ENCODE measurements at regions not wholly inside any gene's neighbourhood (a gene's known extent, or its start where the extent isn't known, plus 50 kb on each side); places are given as distances from the start of the nearest gene placed in this dataset.
"Not testable (repeated sequence)": the region's sequence is repeated elsewhere in the genome, so short reads cannot be mapped to it uniquely, and the experiment has no call there.

DNA sequence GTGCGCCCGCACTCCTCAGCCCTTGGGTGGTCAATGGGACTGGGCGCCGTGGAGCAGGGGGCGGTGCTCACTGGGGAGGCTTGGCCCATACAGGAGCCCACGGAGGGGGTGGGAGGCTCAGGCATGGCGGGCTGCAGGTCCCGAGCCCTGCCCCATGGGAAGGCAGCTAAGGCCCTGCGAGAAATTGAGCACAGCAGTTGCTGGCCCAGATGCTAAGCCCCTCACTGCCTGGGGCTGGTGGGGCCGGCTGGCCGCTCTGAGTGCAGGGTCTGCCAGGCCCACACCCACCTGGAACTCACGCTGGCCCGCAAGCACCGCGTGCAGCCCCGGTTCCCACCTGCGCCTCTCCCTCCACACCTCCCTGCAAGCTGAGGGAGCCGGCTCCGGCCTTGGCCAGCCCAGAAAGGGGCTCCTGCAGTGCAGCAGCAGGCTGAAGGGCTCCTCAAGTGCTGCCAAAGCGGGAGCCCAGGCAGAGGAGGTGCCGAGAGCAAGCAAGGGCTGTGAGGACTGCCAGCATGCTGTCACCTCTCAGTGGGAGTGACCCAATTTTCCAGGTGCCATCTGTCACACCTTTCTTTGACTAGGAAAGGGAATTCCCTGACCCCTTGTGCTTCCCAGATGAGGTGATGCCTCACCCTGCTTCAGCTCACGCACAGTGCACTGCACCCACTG lies 642.3 kb upstream of the SYNCRIP start:
- DNase-seq (ENCODE audit: extremely low read depth in 1 of 2, low read depth in 1 of 2): not testable (repeated sequence)

DNA sequence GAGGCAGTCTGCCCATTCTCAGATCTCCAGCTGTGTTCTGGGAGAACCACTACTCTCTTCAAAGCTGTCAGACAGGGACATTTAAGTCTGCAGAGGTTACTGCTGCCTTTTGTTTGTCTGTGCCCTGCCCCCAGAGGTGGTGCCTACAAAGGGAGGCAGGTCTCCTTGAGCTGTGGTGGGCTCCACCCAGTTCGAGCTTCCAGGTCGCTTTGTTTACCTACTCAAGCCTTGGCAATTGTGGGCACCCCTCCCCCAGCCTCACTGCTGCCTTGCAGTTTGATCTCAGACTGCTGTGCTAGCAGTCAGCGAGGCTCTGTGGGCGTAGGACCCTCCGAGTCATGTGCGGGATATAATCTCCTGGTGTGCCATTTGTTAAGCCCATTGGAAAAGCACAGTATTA lies 640.9 kb upstream of the SYNCRIP start:
- not testable (repeated sequence) for DNase-seq (ENCODE audit: extremely low read depth in 1 of 2, low read depth in 1 of 2)

- no peak for DNase-seq (ENCODE audit: extremely low read depth in 1 of 2, low read depth in 1 of 2)
These were observed 633.4 kb upstream of the SYNCRIP start for GRCh38 chr6:86276056-86276455.

- no peak for DNase-seq (ENCODE audit: extremely low read depth in 1 of 2, low read depth in 1 of 2)
These were observed 631.2 kb upstream of the SYNCRIP start for GRCh38 chr6:86273936-86274335.

- DNase-seq (ENCODE audit: extremely low read depth in 1 of 2, low read depth in 1 of 2): no peak
These were observed 614.0 kb upstream of the SYNCRIP start for GRCh38 chr6:86256615-86257187.

DNA sequence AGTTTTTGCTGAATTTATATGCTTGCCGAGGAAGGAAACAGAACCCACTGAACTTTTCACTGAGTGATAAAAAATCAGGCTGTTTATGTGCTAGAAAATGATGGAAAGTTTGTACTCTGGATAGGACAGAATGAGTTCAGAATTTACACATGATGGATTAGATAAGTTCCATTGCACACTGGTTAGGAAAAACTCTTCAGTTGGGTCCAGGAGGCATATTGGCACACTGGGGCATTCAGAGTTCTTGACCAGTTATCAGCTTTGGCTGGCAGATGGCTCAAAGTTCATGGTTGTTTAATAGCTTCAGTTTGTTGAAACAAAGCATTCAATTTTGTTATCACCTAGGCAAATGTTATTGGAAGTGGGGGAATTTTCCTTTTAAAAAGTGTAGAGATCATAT lies 613.3 kb upstream of the SYNCRIP start:
- DNase-seq (ENCODE audit: extremely low read depth in 1 of 2, low read depth in 1 of 2): no peak

DNA sequence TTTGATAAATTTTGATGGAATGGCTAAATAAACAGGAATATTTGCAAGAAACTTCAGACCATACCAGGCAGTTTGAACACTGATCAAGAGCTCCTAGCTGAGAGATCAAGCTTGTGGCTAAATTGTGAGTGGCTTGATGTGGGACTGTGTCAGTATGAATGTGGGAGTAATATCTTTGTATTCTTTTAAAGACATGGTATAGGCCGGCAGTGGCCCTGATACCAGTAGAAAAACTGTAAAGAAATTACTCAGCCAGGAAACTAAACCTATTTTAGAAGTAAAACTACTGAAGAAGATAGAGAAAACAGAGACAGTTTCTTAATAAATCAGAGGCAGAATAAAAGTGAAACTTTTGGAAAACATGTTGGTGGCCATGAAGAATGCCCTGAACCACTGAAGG lies 608.4 kb upstream of the SYNCRIP start:
- DNase-seq (ENCODE audit: extremely low read depth in 1 of 2, low read depth in 1 of 2): no peak

DNA sequence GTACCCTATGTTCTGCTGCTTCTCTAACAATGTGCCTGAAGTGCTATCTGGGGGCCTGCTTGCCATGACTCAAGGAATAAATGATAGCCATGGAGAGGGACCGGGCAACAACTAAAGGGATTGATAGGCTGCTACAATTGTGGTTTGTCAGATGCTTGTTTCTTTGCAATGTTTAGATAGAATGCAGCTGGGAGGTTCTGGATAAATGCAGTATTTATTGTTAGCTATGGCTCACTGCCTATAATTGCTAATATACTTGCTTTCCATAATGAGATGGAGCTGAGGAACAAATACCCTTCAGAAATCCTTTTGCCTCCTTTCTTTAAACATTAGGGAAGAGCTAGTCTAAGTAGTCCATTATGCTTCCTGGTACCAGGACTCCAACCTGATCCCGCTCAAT lies 575.2 kb upstream of the SYNCRIP start:
- DNase-seq (ENCODE audit: extremely low read depth in 1 of 2, low read depth in 1 of 2): no peak

- DNase-seq (ENCODE audit: extremely low read depth in 1 of 2, low read depth in 1 of 2): no peak
These were observed 572.6 kb upstream of the SYNCRIP start for GRCh38 chr6:86215323-86215722.

- no peak for DNase-seq (ENCODE audit: extremely low read depth in 1 of 2, low read depth in 1 of 2)
These were observed 563.3 kb upstream of the SYNCRIP start for GRCh38 chr6:86205980-86206379.

DNA sequence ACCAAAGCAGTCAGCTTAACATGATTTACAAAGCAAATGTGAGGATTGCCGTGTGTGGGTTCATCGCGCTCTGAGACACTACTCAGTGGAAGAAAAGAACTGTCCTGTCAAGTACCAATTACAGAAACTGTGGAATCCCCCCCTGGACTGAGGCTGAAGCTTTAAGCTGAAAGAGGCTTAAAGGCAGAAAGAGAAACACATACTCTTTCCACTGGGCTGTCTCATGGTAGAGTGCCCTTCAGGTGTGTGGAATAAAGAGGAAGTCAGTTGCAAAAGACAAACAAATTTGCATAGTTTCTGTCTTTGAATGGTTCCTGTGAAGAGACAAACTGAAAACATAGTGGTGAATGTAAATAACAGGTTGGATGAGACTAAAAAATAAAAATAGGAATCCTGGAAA lies 560.4 kb upstream of the SYNCRIP start:
- DNase-seq (ENCODE audit: extremely low read depth in 1 of 2, low read depth in 1 of 2): no peak

GRCh38 chr6:86193821-86194220 lies 551.1 kb upstream of the SYNCRIP start:
- no peak for DNase-seq (ENCODE audit: extremely low read depth in 1 of 2, low read depth in 1 of 2)

- DNase-seq (ENCODE audit: extremely low read depth in 1 of 2, low read depth in 1 of 2): no peak
These were observed 549.4 kb upstream of the SYNCRIP start for GRCh38 chr6:86192123-86192522.

DNA sequence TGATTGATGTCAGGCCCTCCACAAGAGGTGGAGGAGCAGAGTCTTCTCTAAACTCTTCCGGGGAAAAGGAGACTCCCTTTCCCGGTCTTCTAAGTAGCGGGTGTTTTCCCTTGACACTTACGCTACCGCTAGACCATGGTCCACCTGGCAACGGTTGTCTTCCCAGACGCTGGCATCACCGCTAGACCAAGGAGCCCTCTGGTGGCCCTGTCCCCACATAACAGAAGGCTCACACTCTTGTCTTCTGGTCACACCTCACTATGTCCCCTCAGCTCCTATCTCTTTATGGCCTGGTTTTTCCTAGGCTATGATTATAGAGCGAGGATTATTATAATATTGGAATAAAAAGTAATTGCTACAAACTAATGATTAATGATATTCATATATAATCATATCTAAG lies 532.5 kb upstream of the SYNCRIP start:
- DNase-seq (ENCODE audit: extremely low read depth in 1 of 2, low read depth in 1 of 2): not testable (repeated sequence)

DNA sequence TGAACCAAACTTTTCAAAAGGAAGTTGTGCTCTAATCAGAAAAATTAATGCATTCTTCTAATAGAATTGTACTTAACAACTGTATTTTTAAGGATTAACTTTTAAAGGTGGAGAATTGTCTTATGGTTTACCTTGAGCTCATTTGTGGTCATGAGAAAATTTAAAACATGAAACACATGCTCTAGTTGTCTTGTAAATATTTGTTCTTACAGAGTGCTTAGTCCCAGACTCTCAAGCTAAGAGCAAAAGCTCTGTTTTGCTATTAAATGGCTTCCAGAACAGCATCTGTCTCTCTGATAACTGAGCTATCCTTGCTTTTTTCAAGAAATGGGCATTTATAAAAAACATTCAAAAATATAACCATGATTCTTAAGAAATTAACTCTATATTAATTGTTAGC lies 512.2 kb upstream of the SYNCRIP start:
- DNase-seq (ENCODE audit: extremely low read depth in 1 of 2, low read depth in 1 of 2): no peak

DNA sequence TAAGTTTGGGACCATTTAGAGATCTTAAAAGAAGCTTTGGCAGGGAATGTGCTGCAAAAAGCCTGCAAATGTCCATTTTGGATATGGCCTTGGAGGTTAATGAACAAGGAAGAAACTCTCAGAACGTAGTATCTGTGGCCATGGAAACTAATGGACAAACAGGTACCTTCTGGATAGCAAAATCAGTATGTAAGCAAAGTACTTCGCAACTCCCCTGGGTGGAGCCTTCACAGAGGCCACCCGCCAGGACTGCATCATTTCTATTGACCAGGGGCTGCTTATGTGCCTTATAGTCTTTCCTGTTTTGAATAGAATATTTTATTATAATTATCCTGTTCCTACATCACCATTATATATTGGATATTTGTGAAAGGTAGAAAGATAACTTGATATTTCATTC lies 510.8 kb upstream of the SYNCRIP start:
- DNase-seq (ENCODE audit: extremely low read depth in 1 of 2, low read depth in 1 of 2): no peak

- no peak for DNase-seq (ENCODE audit: extremely low read depth in 1 of 2, low read depth in 1 of 2)
These were observed 509.9 kb upstream of the SYNCRIP start for GRCh38 chr6:86152546-86152945.

DNA sequence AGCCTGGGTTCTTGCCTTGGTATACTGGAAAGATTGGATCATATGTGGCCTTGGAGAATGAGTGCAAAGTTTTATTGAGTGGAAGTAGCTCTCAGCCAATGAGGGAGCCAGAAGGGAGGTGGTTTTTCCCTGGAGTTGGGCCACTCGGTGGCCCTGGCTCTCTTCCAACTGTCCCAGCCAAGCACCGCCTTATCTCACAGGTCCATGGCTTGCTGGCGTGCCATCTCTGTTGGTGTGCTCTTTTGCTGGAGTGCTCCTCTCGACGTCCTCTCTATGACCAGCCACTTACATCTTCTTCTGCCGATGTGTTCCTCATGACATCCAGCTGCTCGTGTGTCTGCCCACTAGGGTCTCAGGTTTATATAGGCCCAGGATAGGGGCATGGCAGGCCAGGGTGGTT lies 505.9 kb upstream of the SYNCRIP start:
- DNase-seq (ENCODE audit: extremely low read depth in 1 of 2, low read depth in 1 of 2): no peak

- DNase-seq (ENCODE audit: extremely low read depth in 1 of 2, low read depth in 1 of 2): no peak
These were observed 505.2 kb upstream of the SYNCRIP start for GRCh38 chr6:86147859-86148258.

DNA sequence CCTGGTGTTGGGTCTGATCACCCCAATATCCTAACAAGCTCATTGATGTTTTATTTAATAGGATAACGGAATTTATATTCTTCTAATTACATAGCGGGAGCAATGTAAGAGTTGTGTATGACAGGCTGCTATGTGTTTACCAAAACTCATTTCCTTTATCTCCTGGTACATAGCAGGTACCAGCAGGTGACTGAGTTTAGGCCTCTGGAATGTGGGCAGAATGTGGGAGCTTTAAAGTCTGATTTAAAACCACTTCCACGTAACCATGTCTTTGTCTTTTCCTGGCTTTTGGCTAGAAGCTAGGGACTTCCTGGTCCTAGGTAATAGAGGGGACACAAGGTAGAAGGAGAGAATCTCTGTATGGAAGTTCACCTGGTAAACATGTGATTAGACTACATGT lies 504.6 kb upstream of the SYNCRIP start:
- DNase-seq (ENCODE audit: extremely low read depth in 1 of 2, low read depth in 1 of 2): no peak

DNA sequence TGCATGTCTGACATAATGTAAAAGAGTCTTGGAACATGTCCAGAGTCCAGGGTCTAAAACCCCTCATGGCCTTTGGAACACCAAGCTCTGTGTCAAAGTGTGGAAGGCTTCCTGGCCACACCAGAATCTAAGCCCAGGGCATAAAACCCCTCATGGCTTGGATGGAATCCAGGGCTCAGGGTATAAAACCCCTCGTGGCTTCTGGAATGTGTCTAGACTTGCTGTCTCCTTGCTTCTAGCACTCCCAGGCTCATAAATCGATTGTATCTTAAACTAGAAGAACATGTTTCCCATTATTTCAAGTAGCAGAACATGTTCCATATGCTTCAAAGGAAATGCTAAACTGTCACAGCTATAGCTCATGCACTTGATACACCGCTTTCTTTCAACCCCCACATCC lies 504.1 kb upstream of the SYNCRIP start:
- not testable (repeated sequence) for DNase-seq (ENCODE audit: extremely low read depth in 1 of 2, low read depth in 1 of 2)

- DNase-seq (ENCODE audit: extremely low read depth in 1 of 2, low read depth in 1 of 2): no peak
These were observed 499.6 kb upstream of the SYNCRIP start for GRCh38 chr6:86142326-86142725.

Measured in stimulated activated CD8-positive, alpha-beta memory T cell treated with anti-CD3 and anti-CD28 coated beads, Interleukin-7, amount 100 ng/mL, for 48 hours (primary cell).